GM12878 (cell line): ENCODE measurements at regions not wholly inside any gene's neighbourhood (a gene's known extent, or its start where the extent isn't known, plus 50 kb on each side); places are given as distances from the start of the nearest gene placed in this dataset.

ENCODE experiments used
- ATAC-seq: fragments of 200-7000 bp; cut with Tn5 transposase; 3 replicates; pipeline ENCODE4 v1.9.1; 2020; ENCODE audit warnings: mild to moderate bottlenecking, moderate library complexity
- BruUV-seq: library from RNA; stranded (reverse); fragments of 400-500 nt; replicated peaks from 2 replicates; lab custom pipeline; 2021; lab: Mats Ljungman, UMichigan
- CTCF ChIA-PET: fragments of 300-600 bp; sonication (Branson Sonifier 250); formaldehyde crosslinking; extraction: SDS; loops from one replicate; lab custom pipeline; 2021; ENCODE audit warnings: inconsistent platforms; lab: Yijun Ruan, JAX
- POLR2A ChIA-PET: fragments of 350-600 bp; formaldehyde crosslinking; extraction: SDS; loops from one replicate; lab custom pipeline; 2021; ENCODE audit warnings: inconsistent platforms; lab: Charles Lee
- RAD21 ChIA-PET: fragments of 300-600 bp; sonication (Branson Sonifier 250); formaldehyde crosslinking; loops from one replicate; lab custom pipeline; 2023; ENCODE audit warnings: antibody characterized with exemption; ENCODE audit not compliant: unreplicated experiment; lab: Charles Lee
- SMC1A ChIA-PET: fragments of 300-600 bp; sonication (Branson Sonifier 250); formaldehyde crosslinking; loops from one replicate; lab custom pipeline; 2023; ENCODE audit not compliant: unreplicated experiment, uncharacterized antibody; lab: Charles Lee
- DNase-seq: peaks from one replicate; pipeline ENCODE4 v3.0.0-alpha.2; 2011; ENCODE audit warnings: low read depth, low spot score
- FAIRE-seq: peaks from 3 replicates; lab custom pipeline; 2011; peaks lifted over from hg19 to GRCh38; lab: Jason Lieb, UNC
- H2AFZ ChIP-seq: 2 replicates; pipeline ENCODE4 v1.6.0; 2011; ENCODE audit warnings: low read depth, low read length, control low read depth; ENCODE audit not compliant: control insufficient read depth
- H3K27ac ChIP-seq: 2 replicates; pipeline ENCODE4 v1.5.1; 2011; ENCODE audit warnings: control low read depth; ENCODE audit not compliant: control insufficient read depth, insufficient read depth
- H3K27me3 ChIP-seq, 2 experiments: replicated peaks in 1 of 2; 2 replicates each; pipeline versions ENCODE4 v1.6.0 to v1.6.1; 2011; ENCODE audit warnings: low read length in 1 of 2; ENCODE audit not compliant: control insufficient read depth in 2 of 2, insufficient read depth in 2 of 2
- H3K36me3 ChIP-seq, 2 experiments: 2 replicates each; pipeline ENCODE4 v1.5.1; 2011; ENCODE audit warnings: low read length in 1 of 2; ENCODE audit not compliant: control insufficient read depth in 2 of 2, insufficient read depth in 2 of 2
- H3K4me1 ChIP-seq: 2 replicates; pipeline ENCODE4 v1.6.1; 2011; ENCODE audit warnings: mild to moderate bottlenecking, low read length, moderate library complexity, mixed read lengths; ENCODE audit not compliant: control insufficient read depth, insufficient read depth
- H3K4me2 ChIP-seq: 2 replicates; pipeline ENCODE4 v1.6.0; 2011; ENCODE audit warnings: control low read depth; ENCODE audit not compliant: control insufficient read depth, insufficient read depth
- H3K4me3 ChIP-seq: fragments of 200-600 bp; sonication (generic); 2 replicates; pipeline ENCODE4 v1.5.1; 2016
- H3K79me2 ChIP-seq: 2 replicates; pipeline ENCODE4 v1.6.0; 2011; ENCODE audit warnings: low read length; ENCODE audit not compliant: control insufficient read depth, insufficient read depth
- H3K9ac ChIP-seq: 2 replicates; pipeline ENCODE4 v1.8.0; 2011; ENCODE audit warnings: low read length, control low read depth, mixed read lengths; ENCODE audit not compliant: control insufficient read depth, insufficient read depth
- H3K9me3 ChIP-seq: replicated peaks from 3 replicates; pipeline ENCODE4 v1.5.1; 2011; ENCODE audit warnings: mild to moderate bottlenecking, low read length; ENCODE audit not compliant: control insufficient read depth, insufficient read depth
- H4K20me1 ChIP-seq: 2 replicates; pipeline ENCODE4 v1.6.0; 2011; ENCODE audit not compliant: control insufficient read depth, insufficient read depth
- ASH2L ChIP-seq: fragments of 300-600, 200-600 bp; sonication (generic); IDR thresholded peaks from 2 replicates; pipeline ENCODE4 v1.6.1; 2017; ENCODE audit warnings: low read depth, mild to moderate bottlenecking, borderline replicate concordance
- CBX5 ChIP-seq: sonication (generic); IDR thresholded peaks from 2 replicates; pipeline ENCODE4 v1.6.1; 2016; ENCODE audit warnings: low read depth, moderate library complexity, mild to moderate bottlenecking, inconsistent platforms
- CREM ChIP-seq: IDR thresholded peaks from 2 replicates; pipeline ENCODE4 v1.6.1; 2014; ENCODE audit warnings: antibody characterized with exemption, low read depth
- E4F1 ChIP-seq: fragments of 450-650 bp; IDR thresholded peaks from 2 replicates; pipeline ENCODE4 v1.6.1; 2018; ENCODE audit warnings: borderline replicate concordance, mild to moderate bottlenecking; ENCODE audit not compliant: partially characterized antibody
- ESRRA ChIP-seq: IDR thresholded peaks from 2 replicates; pipeline ENCODE4 v1.6.1; 2012; ENCODE audit warnings: mild to moderate bottlenecking, low read length, improper control_type of control experiment
- MEF2A ChIP-seq: IDR thresholded peaks from 2 replicates; pipeline ENCODE4 v1.6.1; 2011; ENCODE audit warnings: low read depth, mild to moderate bottlenecking, low read length, moderate library complexity; ENCODE audit not compliant: insufficient read depth
- POLR2A ChIP-seq: IDR thresholded peaks from 2 replicates; pipeline ENCODE4 v1.6.1; 2011; ENCODE audit warnings: low read depth, mild to moderate bottlenecking, low read length
- TBL1XR1 ChIP-seq: IDR thresholded peaks from 2 replicates; pipeline ENCODE4 v1.6.1; 2012; ENCODE audit warnings: low read depth, low read length, improper control_type of control experiment
- USF1 ChIP-seq: IDR thresholded peaks from 2 replicates; pipeline ENCODE4 v1.6.1; 2011; ENCODE audit warnings: borderline replicate concordance, low read depth, mild to moderate bottlenecking, moderate library complexity, mixed read lengths, low read length; ENCODE audit not compliant: insufficient read depth; ENCODE audit errors: extremely low read length
- WRNIP1 ChIP-seq: IDR thresholded peaks from 2 replicates; pipeline ENCODE4 v1.6.1; 2011; ENCODE audit warnings: low read depth, low read length, improper control_type of control experiment, borderline replicate concordance
- YY1 ChIP-seq: IDR thresholded peaks from 2 replicates; pipeline ENCODE4 v1.6.1; 2011; ENCODE audit warnings: low read depth, mild to moderate bottlenecking, low read length
- ZBTB11 ChIP-seq: fragments of 450-650 bp; formaldehyde crosslinking; IDR thresholded peaks from 2 replicates; pipeline ENCODE4 v1.5.0; 2022; ENCODE audit warnings: mild to moderate bottlenecking, missing genetic modification characterization
- ZBTB4 ChIP-seq: fragments of 450-650 bp; formaldehyde crosslinking; IDR thresholded peaks from 2 replicates; pipeline ENCODE4 v1.4.0; 2022; ENCODE audit warnings: mild to moderate bottlenecking, moderate library complexity
- WGBS: methylation state at CpG from one replicate; pipeline ENCODE4 v1.1.6; 2016; ENCODE audit warnings: low lambda C conversion rate; ENCODE audit not compliant: insufficient replicate concordance, insufficient coverage; ENCODE audit errors: missing lambda C conversion rate; 5-methylcytosine and 5-hydroxymethylcytosine counted together
- in situ Hi-C: fragments of 300-500 bp; cut with MboI; formaldehyde crosslinking; loops from 9 replicates; pipeline ENCODE4 v1.14.3; 2018; ENCODE audit warnings: mixed read lengths
- intact Hi-C: fragments of 100-400 bp; cut with micrococcal nuclease; formaldehyde crosslinking; loops from one replicate; pipeline ENCODE4 v1.14.2; 2022; ENCODE audit not compliant: unreplicated experiment

GRCh38 chr17:70454377-70454776, 285.0 kb downstream of the KCNJ2 start:
- no TSS peak for BruUV-seq
- in situ Hi-C loops (no loop called here), intact Hi-C loops (no loop called here)
- Histone ChIP-seq H3K4me2 (no peak overlapping the region), H3K9me3 (no peaks in the 10 kb centered on the region), H4K20me1 (no peaks in the 10 kb centered on the region), H2AFZ (no peak overlapping the region), H3K36me3 (no peaks in the 10 kb centered on the region), H3K4me3 (no peak overlapping the region), H3K79me2 (no peaks in the 10 kb centered on the region), H3K9ac (no peak overlapping the region), H3K4me1 (no peaks in the 10 kb centered on the region), H3K27me3 (no peaks in the 10 kb centered on the region), H3K27ac (no peak overlapping the region)
- FAIRE-seq (no peak), ATAC-seq (no peak), DNase-seq (no peak)
- ChIA-PET SMC1A (interaction anchor here (0.8 to 1.8 kb wide), 3 partner anchors 12 to 29 kb away, joined by 3 to 5 read pairs (median 3); no protein-coding TSS in a partner anchor), POLR2A (no interaction called here), CTCF (no interaction called here), RAD21 (no interaction called here)
- WGBS: 29% methylated on average over 4 of the region's 4 CpGs
- TF ChIP-seq USF1: no peak
- TF ChIP-seq YY1: no peak
- TF ChIP-seq ASH2L: no peak
- TF ChIP-seq CREM: no peak
- TF ChIP-seq E4F1: no peak
- TF ChIP-seq MEF2A: no peak
- TF ChIP-seq WRNIP1: no peak
- TF ChIP-seq ZBTB11: no peak
- no peak for TF ChIP-seq POLR2A
- TF ChIP-seq TBL1XR1: no peak
- TF ChIP-seq CBX5: no peak
- no peak for TF ChIP-seq ZBTB4 (CRISPR knock-in tag)
- TF ChIP-seq ESRRA: no peak
